ENCODE measurements at regions not wholly inside any gene's neighbourhood (a gene's known extent, or its start where the extent isn't known, plus 50 kb on each side); places are given as distances from the start of the nearest gene placed in this dataset.
"Not testable (repeated sequence)": the region's sequence is repeated elsewhere in the genome, so short reads cannot be mapped to it uniquely, and the experiment has no call there.

DNA sequence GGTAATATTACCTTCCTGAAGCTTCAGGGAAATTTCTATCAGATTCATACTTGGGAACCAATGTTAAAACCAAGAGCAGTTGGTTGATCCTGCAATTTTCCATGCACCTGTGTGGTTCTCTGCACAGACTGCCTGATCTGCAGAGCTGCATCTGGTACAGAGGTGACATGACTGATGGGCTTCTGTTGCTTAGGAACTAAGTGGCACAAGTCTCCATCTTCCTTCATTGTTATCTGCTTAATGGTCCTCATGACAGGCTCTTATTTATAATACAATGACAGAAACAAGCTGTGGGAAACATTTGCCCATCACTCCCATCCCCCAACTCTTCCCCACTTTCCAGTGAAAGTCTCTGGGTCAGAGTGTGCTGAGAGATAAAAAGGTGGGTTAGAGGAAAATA, 799.1 kb downstream of the TAF11L14 start:
- no peak for DNase-seq (ENCODE audit: low read depth in 2 of 2)

DNA sequence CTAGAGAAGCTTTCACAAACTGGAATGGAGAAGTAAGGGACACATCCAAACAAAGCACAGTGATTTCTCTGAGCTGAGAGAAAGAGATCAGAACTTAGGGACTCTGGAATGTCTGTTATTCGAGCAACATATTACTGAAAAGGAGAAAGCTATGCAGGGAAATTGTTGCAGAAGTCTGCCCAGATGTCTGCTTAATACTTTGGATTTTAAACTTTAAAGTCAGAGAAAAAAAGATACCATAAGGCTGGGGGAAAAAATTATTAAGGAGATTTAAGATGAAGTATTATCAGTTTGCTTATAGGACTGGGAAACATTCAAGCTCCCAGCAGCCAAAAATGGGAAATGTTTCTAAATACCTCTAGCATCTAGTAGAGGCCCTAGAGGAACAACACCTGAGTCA, 803.9 kb downstream of the TAF11L14 start:
- no peak for DNase-seq (ENCODE audit: low read depth in 2 of 2)

DNA sequence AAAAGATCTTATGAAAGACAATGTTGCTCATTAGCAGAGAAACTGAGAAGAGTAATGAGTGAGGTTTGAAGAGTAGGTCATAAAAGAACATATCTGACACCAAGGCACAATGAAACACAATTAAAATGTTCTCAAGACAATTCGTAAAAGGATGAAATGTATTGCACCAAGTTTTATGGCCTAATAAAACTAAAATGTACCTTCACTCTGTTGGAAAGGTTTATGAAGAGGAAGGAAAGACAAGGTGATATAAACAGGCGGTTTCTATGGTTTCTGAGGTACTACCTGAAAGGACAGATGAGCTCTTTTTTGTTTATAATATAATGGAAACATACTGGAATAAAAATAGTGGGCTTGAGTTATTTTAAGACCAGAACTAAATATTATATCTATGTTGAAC, 821.3 kb downstream of the TAF11L14 start:
- no peak for DNase-seq (ENCODE audit: low read depth in 2 of 2)

DNA sequence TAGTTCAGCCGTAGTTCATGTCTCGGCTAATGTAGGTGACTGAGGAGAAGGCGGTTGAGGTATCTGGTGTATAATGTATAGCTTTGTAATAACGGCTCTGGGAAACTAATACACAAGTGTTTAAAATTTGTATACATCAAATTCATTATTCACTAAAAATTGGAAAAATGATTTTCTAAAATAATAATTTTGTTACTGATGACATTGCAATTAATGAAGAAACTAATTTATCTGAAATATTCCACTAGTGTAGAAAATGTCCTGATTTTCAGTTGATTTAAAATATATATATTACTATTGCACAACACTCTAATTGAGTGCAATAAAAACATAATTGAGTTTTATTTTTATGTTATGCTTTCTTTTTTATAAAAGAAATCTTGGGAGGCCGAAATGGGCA, 823.0 kb downstream of the TAF11L14 start:
- DNase-seq (ENCODE audit: low read depth in 2 of 2), result no peak

DNA sequence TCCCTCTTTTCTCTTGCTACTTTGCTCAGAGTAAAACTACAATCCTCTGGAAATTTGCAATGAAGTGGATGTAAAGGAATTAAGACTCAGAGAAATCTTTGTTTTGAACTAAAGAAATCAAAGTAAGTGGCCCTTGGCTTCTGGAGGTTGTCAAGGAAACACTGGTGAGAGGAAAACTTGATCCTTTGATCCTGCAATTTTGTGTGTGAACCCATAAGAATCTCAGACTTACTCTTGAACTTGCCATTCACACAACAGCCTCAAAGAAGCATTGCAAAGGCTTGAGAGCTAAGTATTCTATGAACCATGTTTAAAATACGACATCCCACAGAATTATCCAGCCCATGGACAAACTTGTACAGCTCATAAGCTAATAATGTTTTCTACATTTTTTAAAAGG, 827.5 kb downstream of the TAF11L14 start:
- no peak for DNase-seq (ENCODE audit: low read depth in 2 of 2)

DNA sequence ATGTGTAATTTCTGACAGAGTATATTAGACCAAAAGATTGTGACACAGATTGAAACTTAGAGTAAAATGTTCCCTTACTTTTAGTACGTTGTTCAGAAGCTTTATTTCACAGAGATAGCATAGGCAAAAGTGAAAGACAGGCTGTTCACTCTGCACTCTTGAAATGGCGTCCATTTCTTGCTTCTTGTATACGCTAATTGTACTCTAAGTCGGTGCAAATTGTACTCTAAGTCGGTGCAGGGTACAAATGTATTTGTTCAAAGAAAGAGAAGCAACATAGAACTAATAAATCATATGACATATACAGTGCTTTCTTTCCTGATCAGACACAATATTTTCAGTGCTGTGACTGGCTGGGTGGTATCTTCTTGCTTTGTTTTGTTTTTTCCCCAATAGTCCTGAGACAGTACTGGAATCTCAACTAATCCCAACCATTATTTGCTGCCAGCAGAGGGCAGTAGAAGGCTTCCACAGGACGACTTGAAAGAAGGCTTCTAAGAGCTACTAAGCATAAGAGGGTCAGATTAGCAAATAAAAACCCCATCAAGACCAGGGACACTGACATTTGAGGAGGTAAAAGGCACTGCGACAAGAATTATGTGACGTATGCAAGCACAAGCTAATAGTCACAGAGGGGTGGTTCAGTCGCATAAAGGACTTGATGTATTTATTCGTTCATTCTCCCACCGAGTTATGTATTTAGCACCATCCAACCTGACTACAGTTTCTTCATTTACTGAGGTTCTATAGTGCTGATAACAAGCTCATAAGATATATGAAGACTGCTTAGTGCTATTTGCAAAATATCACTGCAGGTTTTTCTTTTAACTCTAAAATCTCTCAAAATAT, 831.8 kb downstream of the TAF11L14 start:
- no peak for DNase-seq (ENCODE audit: low read depth in 2 of 2)

DNA sequence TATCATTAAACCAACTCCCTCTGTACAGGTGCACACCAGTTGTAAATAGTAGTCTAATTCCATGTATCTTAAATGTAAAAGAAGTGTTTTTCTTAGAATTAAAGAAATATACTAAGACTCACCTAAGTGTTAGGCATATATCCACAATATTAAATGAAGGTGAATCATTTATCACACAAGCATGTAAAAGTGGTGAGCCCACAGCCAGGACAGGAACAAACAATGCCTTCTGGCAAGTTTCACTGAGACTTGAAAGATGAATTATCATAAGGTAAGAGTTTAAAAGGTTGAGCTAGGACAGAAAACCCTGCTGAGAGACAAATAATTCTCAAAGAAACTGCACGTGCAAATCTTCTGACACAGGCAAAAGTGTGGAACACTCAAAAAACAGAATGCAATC, 832.5 kb downstream of the TAF11L14 start:
- no peak for DNase-seq (ENCODE audit: low read depth in 2 of 2)

DNA sequence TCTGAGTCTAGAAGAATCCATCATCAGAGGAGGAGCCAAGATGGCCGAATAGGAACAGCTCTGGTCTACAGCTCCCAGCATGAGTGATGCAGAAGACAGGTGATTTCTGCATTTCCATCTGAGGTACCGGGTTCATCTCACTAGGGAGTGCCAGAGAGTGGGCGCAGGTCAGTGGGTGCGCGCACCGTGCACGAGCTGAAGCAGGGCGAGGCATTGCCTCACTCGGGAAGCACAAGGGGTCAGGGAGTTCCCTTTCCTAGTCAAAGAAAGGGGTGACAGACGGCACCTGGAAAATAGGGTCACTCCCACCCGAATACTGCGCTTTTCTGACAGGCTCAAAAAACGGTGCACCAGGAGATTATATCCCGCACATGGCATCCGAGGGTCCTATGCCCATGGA, 837.5 kb downstream of the TAF11L14 start:
- DNase-seq (ENCODE audit: low read depth in 2 of 2), result not testable (repeated sequence)

DNA sequence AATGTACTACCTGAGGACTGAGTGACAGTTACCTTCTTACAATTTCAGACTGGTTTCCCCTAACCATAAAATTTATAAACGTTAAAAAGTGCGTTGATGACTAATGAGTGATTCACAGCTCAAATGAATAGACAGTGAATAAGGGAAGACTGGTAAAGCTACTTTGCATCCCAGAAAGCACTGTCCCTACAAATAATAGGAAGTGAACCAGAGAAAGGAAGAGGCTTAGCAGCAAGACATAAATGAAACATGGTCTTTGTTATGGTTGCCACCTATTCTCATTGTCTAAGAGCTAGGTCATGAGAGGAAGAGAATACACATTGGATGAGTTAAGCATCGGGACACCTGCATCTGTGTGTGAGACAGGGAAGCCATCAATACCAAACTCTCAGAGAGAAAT, 849.2 kb downstream of the TAF11L14 start:
- no peak for DNase-seq (ENCODE audit: low read depth in 2 of 2)

DNA sequence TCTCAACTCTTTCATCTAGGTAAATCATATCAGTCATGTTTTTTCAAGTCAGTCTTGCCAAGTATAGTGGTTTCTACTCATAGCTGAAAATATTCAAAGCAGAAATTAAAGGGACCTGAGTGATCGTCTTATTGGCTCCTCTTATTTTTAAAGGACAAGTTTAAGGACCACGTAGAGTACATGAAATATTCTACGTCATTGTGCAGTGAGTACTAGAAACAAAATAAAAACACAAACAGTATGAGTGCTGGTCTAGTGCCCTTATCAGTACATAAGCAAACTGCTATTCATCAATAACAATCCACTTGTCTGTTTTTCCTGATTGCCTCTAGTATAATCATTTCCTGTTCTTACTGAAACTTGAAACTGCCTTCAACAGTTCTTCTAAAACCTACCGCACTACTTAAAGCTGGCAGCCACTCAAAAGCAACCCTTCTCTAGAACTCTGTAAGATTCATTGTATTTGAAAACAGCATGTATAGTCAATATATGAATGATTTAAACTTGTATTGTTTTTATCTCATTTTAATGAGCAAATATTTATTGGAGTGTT, 853.7 kb downstream of the TAF11L14 start:
- DNase-seq (ENCODE audit: low read depth in 2 of 2), result no peak

DNA sequence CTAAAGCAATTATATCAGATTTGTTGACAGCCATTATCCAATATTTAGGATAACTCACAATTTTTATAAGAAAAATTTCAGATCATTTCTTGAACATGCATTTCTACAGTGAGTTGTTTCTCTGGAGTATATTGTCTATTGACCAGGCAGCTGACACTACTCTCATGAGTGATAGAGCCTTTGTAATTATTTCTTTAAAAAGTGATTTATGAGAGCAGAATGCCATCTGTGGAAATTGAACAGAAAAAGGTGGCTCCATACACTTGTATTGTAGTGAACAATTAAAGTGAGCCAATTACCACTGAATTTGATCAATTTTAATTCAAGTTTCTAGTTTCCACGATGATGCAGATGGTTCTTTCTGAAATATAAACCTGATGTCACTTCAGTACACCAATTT, 855.4 kb downstream of the TAF11L14 start:
- no peak for DNase-seq (ENCODE audit: low read depth in 2 of 2)

DNA sequence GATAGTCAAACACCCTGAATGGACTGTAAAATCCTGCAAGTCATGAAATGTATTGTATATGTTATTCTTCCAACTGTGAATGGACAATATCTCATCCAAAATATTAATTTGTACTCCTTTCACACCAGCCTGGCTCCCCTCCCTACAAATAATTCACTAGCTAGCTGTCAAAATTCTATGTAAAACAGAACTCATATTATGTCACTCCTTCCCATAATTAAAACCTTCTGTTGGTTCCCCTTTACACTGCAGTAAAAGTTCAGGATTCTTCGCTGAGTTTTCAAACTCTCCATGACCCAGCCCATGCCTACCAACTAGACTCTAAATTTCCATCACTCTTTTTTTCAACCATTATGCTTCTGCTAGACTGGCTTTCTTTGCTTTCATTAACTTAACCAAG, 857.1 kb downstream of the TAF11L14 start:
- DNase-seq (ENCODE audit: low read depth in 2 of 2), result no peak

DNA sequence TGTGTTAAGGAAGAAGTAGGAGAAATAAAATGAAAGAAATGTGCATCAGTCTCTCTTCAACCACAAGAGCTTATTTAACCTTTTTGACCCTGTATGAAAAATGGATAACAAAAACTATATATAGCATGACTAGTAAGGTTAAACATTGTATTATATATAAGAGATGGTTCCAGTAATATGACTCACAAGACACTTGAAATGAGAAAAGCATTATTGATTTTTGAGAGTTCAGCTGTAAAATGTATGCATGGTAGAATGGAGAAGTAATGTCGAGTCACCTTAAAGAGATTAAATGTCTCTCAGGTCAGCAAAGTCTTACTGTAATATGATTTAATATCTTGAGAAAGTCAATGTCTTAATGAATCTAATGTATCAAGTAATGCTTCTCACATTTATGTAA, 860.9 kb downstream of the TAF11L14 start:
- no peak for DNase-seq (ENCODE audit: low read depth in 2 of 2)

DNA sequence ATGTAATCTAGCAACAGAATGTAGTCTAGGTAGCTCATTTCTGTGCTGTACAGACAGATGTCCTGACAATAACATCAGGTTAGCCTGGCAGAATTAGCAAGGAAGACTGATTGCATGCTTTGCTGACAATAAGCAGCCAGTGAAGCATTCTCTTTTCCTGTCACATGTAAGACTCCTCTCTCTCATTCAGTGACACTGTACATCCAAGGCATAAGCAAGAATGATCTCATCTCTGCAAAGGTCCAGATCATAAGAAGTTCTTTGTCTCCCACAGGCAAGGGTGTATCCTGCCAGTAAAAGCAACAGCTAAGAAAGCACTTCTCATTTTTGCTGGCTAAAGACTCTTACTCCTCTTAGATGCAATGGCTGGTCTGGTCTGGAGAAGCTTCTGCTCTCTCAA, 861.8 kb downstream of the TAF11L14 start:
- no peak for DNase-seq (ENCODE audit: low read depth in 2 of 2)

DNA sequence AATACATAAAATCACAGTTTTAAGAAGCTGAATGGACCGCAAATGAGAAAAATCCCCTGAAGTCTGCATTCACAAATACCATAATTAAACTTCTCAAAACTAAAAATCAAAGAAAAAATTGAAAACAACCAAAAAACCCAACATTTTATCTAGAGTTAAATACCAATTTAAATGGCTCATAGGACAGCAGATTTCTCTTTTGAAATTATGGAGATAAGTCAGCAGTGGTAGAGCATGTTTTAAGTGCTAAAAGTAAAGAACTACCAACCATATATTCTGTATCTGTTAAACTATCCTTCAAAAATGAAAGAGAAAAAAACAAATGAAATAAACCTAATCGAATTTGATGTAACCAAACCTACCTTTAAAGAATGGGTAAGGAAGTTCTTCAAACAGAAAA, 862.8 kb downstream of the TAF11L14 start:
- no peak for DNase-seq (ENCODE audit: low read depth in 2 of 2)

DNA sequence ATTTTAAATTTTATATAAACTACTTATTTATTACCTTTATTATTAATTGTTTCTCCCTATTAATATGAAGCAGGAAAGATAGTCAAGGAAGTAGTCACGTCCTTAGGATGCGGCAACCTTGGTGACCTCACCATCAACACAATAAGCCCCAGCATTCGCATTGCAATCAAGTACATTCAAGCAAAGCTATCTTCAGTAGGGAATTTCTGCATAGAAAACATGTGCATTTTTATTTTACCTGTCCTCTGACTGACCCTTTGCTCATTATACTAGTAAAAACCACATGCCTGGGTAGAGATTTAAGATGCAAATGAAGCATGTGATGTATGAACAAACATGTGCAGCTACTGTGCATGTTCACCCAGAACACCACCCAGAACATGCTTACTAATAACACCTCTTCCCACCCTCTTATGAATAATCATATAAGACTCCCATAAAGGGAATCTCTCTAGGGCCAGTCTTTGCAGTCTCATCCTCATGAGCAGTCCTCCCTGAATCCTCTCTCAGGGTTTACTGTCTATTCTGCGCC, 869.6 kb downstream of the TAF11L14 start:
- no peak for DNase-seq (ENCODE audit: low read depth in 2 of 2)

DNA sequence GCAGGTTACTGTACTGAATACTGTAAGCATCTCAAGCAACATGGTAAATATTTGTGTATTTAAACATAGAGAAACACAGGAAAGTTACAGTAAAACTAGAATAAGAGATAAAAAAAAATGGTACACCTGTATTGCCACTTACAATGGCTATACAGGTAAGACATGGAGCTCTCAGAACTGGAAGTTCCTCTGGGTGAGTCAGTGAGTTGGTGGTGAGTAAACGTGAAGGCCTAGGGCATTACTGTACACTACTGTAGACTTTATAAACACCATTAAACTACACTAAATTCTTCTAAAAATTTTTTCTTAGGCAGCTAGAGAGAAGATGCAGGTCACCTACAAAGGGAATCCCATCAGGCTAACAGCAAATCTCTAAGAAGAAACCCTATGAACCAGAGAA, 872.9 kb downstream of the TAF11L14 start:
- no peak for DNase-seq (ENCODE audit: low read depth in 2 of 2)

DNA sequence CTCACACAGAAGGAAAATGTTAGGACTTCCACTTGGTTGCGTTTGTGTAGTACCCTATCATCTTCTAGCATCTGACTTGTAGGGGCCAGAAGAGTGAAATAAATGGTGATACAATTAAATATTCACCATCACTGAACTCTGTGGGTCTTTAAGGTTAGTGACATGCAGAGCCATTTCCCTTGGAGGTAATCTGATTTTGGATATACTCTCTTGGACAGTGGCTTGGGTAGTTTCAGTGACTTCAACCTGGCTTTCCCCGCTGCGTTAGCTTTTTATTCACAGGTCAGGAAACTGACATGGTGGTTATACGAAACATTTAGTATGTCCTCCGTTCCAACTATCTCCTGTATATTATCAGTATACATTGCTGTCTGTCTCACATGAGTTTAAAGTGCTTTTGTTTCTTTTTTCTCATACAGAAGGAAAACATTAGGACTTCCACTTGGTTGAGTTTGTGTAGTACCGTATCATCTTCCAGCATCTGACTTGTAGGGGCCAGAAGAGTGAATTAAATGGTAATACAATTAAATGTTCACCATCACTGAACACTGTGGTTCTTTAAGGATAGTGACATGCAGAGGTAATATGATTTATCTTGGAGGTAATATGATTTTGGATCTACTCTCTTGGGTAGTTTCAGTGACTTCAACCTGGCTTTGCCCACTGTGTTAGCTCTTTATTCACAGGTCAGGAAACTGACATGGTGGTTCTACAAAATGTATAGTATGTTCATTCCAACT, 883.6 kb downstream of the TAF11L14 start:
- DNase-seq (ENCODE audit: low read depth in 2 of 2), result no peak

DNA sequence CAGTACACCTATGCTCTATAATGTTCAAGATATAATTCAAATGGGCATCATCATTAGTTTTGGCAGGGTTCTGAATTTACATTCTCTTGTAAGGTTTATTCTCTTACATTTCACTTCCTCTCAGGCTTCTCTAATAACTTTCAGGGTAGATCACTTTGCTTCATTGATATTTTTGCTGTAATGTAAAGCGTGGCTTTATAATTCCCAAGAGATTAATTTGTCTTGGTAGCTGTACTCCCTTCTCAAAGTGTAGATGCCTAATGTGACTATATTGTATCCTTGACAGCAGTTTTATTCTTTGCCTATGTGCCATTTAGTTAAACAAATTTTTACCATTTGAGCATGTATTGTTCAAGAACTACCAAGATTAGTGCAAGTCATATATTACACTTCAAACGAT, 889.1 kb downstream of the TAF11L14 start:
- DNase-seq (ENCODE audit: low read depth in 2 of 2), result no peak

DNA sequence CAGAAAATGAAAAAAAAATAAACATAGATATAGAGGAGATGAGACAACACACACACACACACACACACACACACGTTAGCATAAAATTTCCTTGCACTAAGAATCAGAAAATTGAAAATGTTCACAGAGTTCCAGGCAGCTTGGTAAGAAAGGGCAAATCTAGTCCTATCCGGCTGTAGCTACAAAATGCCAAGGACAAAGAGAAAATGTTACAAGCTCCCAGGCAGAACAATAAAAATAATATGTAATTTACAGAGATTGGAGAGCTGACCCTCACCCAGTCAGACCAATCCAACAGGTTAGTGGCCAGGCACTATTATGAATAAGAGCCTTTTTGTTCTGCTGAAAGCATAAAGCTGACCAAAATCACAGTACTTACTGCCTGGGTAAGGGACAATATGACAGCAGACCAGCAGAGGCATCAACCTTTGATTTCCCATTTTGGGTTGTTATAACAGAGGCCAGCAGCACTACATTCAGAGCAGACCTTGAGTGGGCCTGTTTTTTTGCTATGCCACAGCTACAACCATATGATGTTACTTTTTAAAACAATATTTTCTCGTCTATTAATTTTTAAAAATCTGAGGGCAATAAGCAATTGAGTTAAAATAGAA, 892.6 kb downstream of the TAF11L14 start:
- DNase-seq (ENCODE audit: low read depth in 2 of 2), result no peak

DNA sequence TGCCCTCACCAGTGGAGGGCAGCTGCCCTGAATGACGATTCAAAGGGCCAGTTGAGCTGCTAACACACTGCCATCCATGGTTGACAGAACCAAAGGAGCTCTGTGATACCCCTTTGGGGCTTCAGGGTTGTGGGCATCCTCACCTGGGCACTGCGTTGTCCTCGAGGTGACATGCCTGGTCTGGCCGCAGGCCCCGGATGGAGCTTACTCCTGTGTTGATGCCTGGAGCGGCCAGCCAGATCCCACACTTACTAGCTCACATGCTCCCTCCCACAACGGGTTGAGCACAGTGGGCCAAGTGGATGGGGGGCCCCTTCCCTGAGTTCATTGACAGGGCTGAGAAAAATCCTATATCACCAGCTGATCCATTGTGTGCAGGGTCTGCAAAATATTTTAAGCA, 898.9 kb downstream of the TAF11L14 start:
- no peak for DNase-seq (ENCODE audit: low read depth in 2 of 2)

DNA sequence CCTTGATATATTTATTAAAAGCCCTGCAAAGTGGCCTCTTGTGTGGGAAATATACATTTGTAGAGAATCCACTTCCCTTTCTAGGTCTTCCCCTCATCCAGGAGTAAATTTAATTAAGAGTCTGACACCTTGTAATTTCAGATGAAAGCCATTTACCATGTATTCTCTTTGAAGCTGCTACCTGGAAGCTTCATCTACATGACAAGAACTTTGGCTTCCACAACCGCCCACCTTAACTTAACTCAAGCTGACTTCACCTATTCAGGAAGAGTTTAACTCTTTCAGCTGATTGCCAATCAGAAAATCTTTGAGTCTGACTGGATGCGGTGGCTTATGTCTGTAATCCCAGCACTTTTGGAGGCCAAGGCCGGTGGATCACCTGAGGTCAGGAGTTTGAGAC, 899.9 kb downstream of the TAF11L14 start:
- no peak for DNase-seq (ENCODE audit: low read depth in 2 of 2)
